ENCODE measurements at regions not wholly inside any gene's neighbourhood (a gene's known extent, or its start where the extent isn't known, plus 50 kb on each side); places are given as distances from the start of the nearest gene placed in this dataset.
A peak's percentile ranks its signal among the peaks of the same experiment; 100 is the strongest.

GRCh38 chr3:161557445-161558150 is 61.0 kb downstream of the OTOL1 start:
- Histone ChIP-seq H2AFZ (ENCODE audit: low read length) (no peak overlapping the region), H3K27me3 (ENCODE audit: insufficient read depth, low read length, poor library complexity, severe bottlenecking) (no peaks in the 10 kb centered on the region), H3K9me3 (ENCODE audit: insufficient read depth, low read depth, low read length) (no peaks in the 10 kb centered on the region), H3K9ac (ENCODE audit: low read depth, low read length, poor library complexity, severe bottlenecking) (no peak overlapping the region), H3K4me2 (ENCODE audit: low read depth, low read length, poor library complexity, severe bottlenecking) (no peak overlapping the region), H3K9me2 (replicated peaks; ENCODE audit: low read depth, low read length) (no peaks in the 10 kb centered on the region), H4K20me1 (ENCODE audit: insufficient read depth, low read length, poor library complexity, severe bottlenecking) (no peaks in the 10 kb centered on the region), H3K4me3 (ENCODE audit: low read length, poor library complexity, severe bottlenecking) (no peak overlapping the region), H3F3A (ENCODE audit: low read depth) (no peaks in the 10 kb centered on the region), H3K79me2 (ENCODE audit: insufficient read depth, low read length) (no peaks in the 10 kb centered on the region), H3K4me1 (ENCODE audit: insufficient read depth, low read length, poor library complexity, severe bottlenecking) (peaks cover 12% of the 10 kb centered on the region), H3K36me3 (ENCODE audit: insufficient read depth, low read length) (no peaks in the 10 kb centered on the region)
- TF ChIP-seq EZH2phosphoT487 (IDR thresholded peaks at IDR 0.05; ENCODE audit: borderline replicate concordance) (no peak), CTCF (conservative IDR thresholded peaks at IDR 0.05; ENCODE audit: low read length) (no peak)

GRCh38 chr3:161558236-161558635 is 61.6 kb downstream of the OTOL1 start:
- Histone ChIP-seq H3K9me3 (ENCODE audit: insufficient read depth, low read depth, low read length) (no peaks in the 10 kb centered on the region), H3K4me1 (ENCODE audit: insufficient read depth, low read length, poor library complexity, severe bottlenecking) (peaks cover 12% of the 10 kb centered on the region), H3K4me2 (ENCODE audit: low read depth, low read length, poor library complexity, severe bottlenecking) (no peak overlapping the region), H3K79me2 (ENCODE audit: insufficient read depth, low read length) (no peaks in the 10 kb centered on the region), H3K9ac (ENCODE audit: low read depth, low read length, poor library complexity, severe bottlenecking) (no peak overlapping the region), H3K27me3 (ENCODE audit: insufficient read depth, low read length, poor library complexity, severe bottlenecking) (no peaks in the 10 kb centered on the region), H2AFZ (ENCODE audit: low read length) (no peak overlapping the region), H3F3A (ENCODE audit: low read depth) (no peaks in the 10 kb centered on the region), H3K9me2 (replicated peaks; ENCODE audit: low read depth, low read length) (no peaks in the 10 kb centered on the region), H4K20me1 (ENCODE audit: insufficient read depth, low read length, poor library complexity, severe bottlenecking) (no peaks in the 10 kb centered on the region), H3K36me3 (ENCODE audit: insufficient read depth, low read length) (no peaks in the 10 kb centered on the region), H3K4me3 (ENCODE audit: low read length, poor library complexity, severe bottlenecking) (no peak overlapping the region)
- no peak for TF ChIP-seq EZH2phosphoT487 (IDR thresholded peaks at IDR 0.05; ENCODE audit: borderline replicate concordance)
- TF ChIP-seq CTCF (conservative IDR thresholded peaks at IDR 0.05; ENCODE audit: low read length): no peak

- no peaks in the 10 kb centered on the region for H3K79me2 ChIP-seq (ENCODE audit: insufficient read depth, low read length)
- no peaks in the 10 kb centered on the region for H3K27me3 ChIP-seq (ENCODE audit: insufficient read depth, low read length, poor library complexity, severe bottlenecking)
- H2AFZ ChIP-seq (ENCODE audit: low read length): no peak overlapping the region
- H3K9me3 ChIP-seq (ENCODE audit: insufficient read depth, low read depth, low read length): no peaks in the 10 kb centered on the region
- H3K36me3 ChIP-seq (ENCODE audit: insufficient read depth, low read length): no peaks in the 10 kb centered on the region
- H4K20me1 ChIP-seq (ENCODE audit: insufficient read depth, low read length, poor library complexity, severe bottlenecking): no peaks in the 10 kb centered on the region
- H3K9ac ChIP-seq (ENCODE audit: low read depth, low read length, poor library complexity, severe bottlenecking): no peak overlapping the region
- no peak overlapping the region for H3K4me2 ChIP-seq (ENCODE audit: low read depth, low read length, poor library complexity, severe bottlenecking)
- H3F3A ChIP-seq (ENCODE audit: low read depth): no peaks in the 10 kb centered on the region
- no peak for TF ChIP-seq EZH2phosphoT487 (IDR thresholded peaks at IDR 0.05; ENCODE audit: borderline replicate concordance)
- TF ChIP-seq CTCF (conservative IDR thresholded peaks at IDR 0.05; ENCODE audit: low read length): peak; percentile 97
- H3K4me1 ChIP-seq (ENCODE audit: insufficient read depth, low read length, poor library complexity, severe bottlenecking): peaks cover 12% of the 10 kb centered on the region
- H3K9me2 ChIP-seq (replicated peaks; ENCODE audit: low read depth, low read length): no peaks in the 10 kb centered on the region
- H3K4me3 ChIP-seq (ENCODE audit: low read length, poor library complexity, severe bottlenecking): no peak overlapping the region
These were observed 62.8 kb downstream of the OTOL1 start for GRCh38 chr3:161559177-161559998.

Data from Loucy (cell line).